ENCODE measurements at regions not wholly inside any gene's neighbourhood (a gene's known extent, or its start where the extent isn't known, plus 50 kb on each side); places are given as distances from the start of the nearest gene placed in this dataset.

DNA sequence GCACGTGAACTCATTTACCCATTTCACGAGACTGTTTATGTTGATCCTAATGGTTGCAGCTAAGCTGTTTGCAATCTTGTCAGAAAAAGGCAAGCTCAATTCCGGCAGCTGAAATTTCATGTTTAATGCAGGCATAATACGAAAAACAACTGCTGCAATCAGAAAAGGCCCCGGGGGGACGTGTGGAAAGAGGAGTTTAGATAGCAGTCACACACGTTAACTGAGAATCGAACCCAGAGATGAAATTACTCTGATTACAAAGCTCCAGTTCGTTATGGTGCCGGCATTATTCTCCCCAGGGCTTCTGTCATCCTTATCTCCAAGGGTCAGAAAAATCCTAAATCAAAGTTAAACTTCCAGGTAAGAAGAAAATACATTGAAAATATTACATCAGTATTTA lies 79.9 kb upstream of the MYT1L start:
- CTCF ChIA-PET (ENCODE audit: unreplicated experiment): no interaction called here
- Histone ChIP-seq H3K9me2 (ENCODE audit: insufficient read depth, low read length) (no peaks in the 10 kb centered on the region), H3K4me2 (ENCODE audit: low read length) (no peak overlapping the region), H3K4me3 (ENCODE audit: low read depth, low read length, poor library complexity, severe bottlenecking) (no peak overlapping the region), H3K4me1 (ENCODE audit: insufficient read depth, low read length, poor library complexity, severe bottlenecking) (no peaks in the 10 kb centered on the region), H3K36me3 (ENCODE audit: insufficient read depth, low read length) (no peaks in the 10 kb centered on the region), H2AFZ (ENCODE audit: low read length) (no peak overlapping the region), H3K27ac (ENCODE audit: low read depth, low read length, poor library complexity, severe bottlenecking) (no peak overlapping the region), H3K79me2 (ENCODE audit: insufficient read depth, low read depth, low read length) (no peaks in the 10 kb centered on the region), H4K20me1 (ENCODE audit: insufficient read depth, low read length) (no peaks in the 10 kb centered on the region), H3K9me3 (ENCODE audit: low read length) (0 out of 2 replicates have a peak, but pooled peaks cover 2% of the 10 kb centered on the region)
- no peak for DNase-seq (ENCODE audit: low spot score)
- POLR2A ChIA-PET: interaction anchor here (0.5 to 0.7 kb wide), 3 partner anchors 44 to 1184 kb away, joined by 3 to 5 read pairs (median 3); no protein-coding TSS in a partner anchor
- no TSS peak for BruUV-seq (replicated peaks)
- TF ChIP-seq EZH2phosphoT487 (IDR thresholded peaks at IDR 0.05; ENCODE audit: borderline replicate concordance, low read depth, low read length) (no peak), CTCF (conservative IDR thresholded peaks at IDR 0.05; ENCODE audit: low read length) (no peak)
- intact Hi-C loops (cut with micrococcal nuclease; ENCODE audit: unreplicated experiment): no loop called here

DNA sequence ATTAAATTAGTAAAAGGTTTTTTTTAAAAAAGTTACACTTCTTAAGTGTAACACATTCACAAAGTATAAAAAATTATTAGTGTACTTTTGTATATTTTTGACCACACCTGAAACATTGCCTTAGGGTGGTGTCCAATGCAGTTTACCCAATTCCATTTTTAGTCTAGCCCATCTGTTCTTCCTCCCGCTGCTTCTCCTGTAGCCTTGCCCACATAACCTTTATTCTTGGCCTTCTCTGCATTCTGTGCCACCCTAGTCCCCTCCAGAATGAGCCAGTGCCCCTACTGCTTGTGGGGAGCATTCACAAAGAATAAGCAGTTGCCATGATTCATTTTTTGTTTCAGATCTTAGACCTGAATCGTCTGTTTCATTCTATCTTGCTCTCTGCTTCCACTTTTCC lies 78.4 kb upstream of the MYT1L start:
- Histone ChIP-seq H3K79me2 (ENCODE audit: insufficient read depth, low read depth, low read length) (no peaks in the 10 kb centered on the region), H3K9me2 (ENCODE audit: insufficient read depth, low read length) (no peaks in the 10 kb centered on the region), H3K9me3 (ENCODE audit: low read length) (0 out of 2 replicates have a peak, but pooled peaks cover 9% of the 10 kb centered on the region), H3K4me1 (ENCODE audit: insufficient read depth, low read length, poor library complexity, severe bottlenecking) (no peaks in the 10 kb centered on the region), H3K36me3 (ENCODE audit: insufficient read depth, low read length) (no peaks in the 10 kb centered on the region), H3K4me3 (ENCODE audit: low read depth, low read length, poor library complexity, severe bottlenecking) (no peak overlapping the region), H2AFZ (ENCODE audit: low read length) (no peak overlapping the region), H3K27ac (ENCODE audit: low read depth, low read length, poor library complexity, severe bottlenecking) (no peak overlapping the region), H4K20me1 (ENCODE audit: insufficient read depth, low read length) (no peaks in the 10 kb centered on the region), H3K4me2 (ENCODE audit: low read length) (no peak overlapping the region)
- intact Hi-C loops (cut with micrococcal nuclease; ENCODE audit: unreplicated experiment): no loop called here
- POLR2A ChIA-PET: no interaction called here
- no TSS peak for BruUV-seq (replicated peaks)
- TF ChIP-seq EZH2phosphoT487 (IDR thresholded peaks at IDR 0.05; ENCODE audit: borderline replicate concordance, low read depth, low read length): no peak
- TF ChIP-seq CTCF (conservative IDR thresholded peaks at IDR 0.05; ENCODE audit: low read length): no peak
- no peak for DNase-seq (ENCODE audit: low spot score)
- CTCF ChIA-PET (ENCODE audit: unreplicated experiment): no interaction called here

DNA sequence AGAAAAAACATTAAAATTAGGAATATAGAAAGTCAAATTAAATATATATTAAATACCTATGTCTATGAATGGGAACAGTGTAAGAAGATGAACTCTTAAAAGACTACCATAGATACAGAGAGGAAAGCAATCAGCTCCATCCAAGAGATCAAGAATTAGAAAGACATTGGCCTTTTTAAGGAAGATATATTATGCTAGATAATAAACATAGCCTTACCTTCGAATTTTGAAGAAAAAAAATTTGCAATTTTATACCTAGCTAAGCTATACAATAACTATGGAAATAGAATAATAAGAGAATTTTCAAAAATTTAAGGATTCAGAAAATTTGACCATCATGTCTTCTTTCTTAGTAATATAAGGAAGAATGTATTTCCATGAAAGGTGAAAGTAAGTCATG lies 74.7 kb upstream of the MYT1L start:
- no peak for DNase-seq (ENCODE audit: low spot score)
- no peak overlapping the region for H3K27ac ChIP-seq (ENCODE audit: low read depth, low read length, poor library complexity, severe bottlenecking)
- H3K79me2 ChIP-seq (ENCODE audit: insufficient read depth, low read depth, low read length): no peaks in the 10 kb centered on the region
- H3K9me2 ChIP-seq (ENCODE audit: insufficient read depth, low read length): no peaks in the 10 kb centered on the region
- no peaks in the 10 kb centered on the region for H3K4me1 ChIP-seq (ENCODE audit: insufficient read depth, low read length, poor library complexity, severe bottlenecking)
- ChIA-PET POLR2A (interaction anchor here (0.6 kb wide), 1 partner anchor 337 kb away, joined by 3 read pairs; no protein-coding TSS in a partner anchor), CTCF (ENCODE audit: unreplicated experiment) (no interaction called here)
- intact Hi-C loops (cut with micrococcal nuclease; ENCODE audit: unreplicated experiment): no loop called here
- TF ChIP-seq EZH2phosphoT487 (IDR thresholded peaks at IDR 0.05; ENCODE audit: borderline replicate concordance, low read depth, low read length) (no peak), CTCF (conservative IDR thresholded peaks at IDR 0.05; ENCODE audit: low read length) (no peak)
- no peaks in the 10 kb centered on the region for H3K36me3 ChIP-seq (ENCODE audit: insufficient read depth, low read length)
- no peak overlapping the region for H2AFZ ChIP-seq (ENCODE audit: low read length)
- H3K9me3 ChIP-seq (ENCODE audit: low read length): 0 out of 2 replicates have a peak, but pooled peaks cover 9% of the 10 kb centered on the region
- H4K20me1 ChIP-seq (ENCODE audit: insufficient read depth, low read length): no peaks in the 10 kb centered on the region
- BruUV-seq (replicated peaks): no TSS peak
- no peak overlapping the region for H3K4me3 ChIP-seq (ENCODE audit: low read depth, low read length, poor library complexity, severe bottlenecking)
- no peak overlapping the region for H3K4me2 ChIP-seq (ENCODE audit: low read length)
